HG02623 (cell line): ENCODE measurements at regions not wholly inside any gene's neighbourhood (a gene's known extent, or its start where the extent isn't known, plus 50 kb on each side); places are given as distances from the start of the nearest gene placed in this dataset.
"Not testable (repeated sequence)": the region's sequence is repeated elsewhere in the genome, so short reads cannot be mapped to it uniquely, and the experiment has no call there.

Experiments used
- ATAC-seq: cut with Tn5 transposase; IDR thresholded peaks from one replicate; pipeline ENCODE4 v1.9.1; 2021; ENCODE audit warnings: moderate library complexity; ENCODE audit not compliant: unreplicated experiment

DNA sequence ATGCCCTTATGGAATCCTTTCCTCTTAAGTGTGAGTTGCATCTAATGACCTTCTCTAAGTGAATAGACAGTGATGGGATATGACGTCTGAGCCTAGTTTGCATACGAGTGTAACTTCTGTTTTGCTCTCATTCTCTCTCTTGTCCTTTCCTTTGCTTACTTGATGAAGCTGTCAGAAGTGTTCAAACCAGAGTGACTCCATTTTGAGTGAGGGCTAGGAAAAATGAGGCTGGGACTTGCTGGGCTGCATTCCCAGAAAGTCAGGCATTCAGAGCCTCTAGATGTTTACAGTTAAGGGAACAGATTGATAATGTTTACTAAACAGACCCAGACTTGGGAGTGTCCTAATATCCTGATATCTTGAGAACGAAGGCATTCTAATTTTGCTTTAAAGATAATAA is 311.2 kb upstream of the SOX4 start:
- ATAC-seq = not testable (repeated sequence)

DNA sequence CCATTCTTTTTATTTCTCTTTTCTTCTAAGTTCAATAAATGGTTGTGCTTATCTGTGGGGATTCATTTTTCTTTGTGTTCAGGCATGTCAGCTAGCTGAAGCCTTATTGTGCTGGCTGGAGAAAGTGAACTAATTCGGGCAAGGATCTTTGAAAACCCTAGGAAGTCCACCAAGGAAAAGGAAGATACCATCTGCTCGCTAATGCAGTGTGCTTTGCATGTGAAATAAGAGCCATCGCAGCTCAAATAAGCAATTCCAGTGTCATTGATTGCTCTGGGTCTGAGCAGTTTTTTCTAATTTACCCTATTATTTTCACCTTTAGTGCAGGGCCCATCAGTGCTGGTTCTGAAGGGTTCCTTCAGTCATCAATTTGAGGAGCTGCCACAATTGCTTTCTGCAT is 309.4 kb upstream of the SOX4 start:
- ATAC-seq = no peak

DNA sequence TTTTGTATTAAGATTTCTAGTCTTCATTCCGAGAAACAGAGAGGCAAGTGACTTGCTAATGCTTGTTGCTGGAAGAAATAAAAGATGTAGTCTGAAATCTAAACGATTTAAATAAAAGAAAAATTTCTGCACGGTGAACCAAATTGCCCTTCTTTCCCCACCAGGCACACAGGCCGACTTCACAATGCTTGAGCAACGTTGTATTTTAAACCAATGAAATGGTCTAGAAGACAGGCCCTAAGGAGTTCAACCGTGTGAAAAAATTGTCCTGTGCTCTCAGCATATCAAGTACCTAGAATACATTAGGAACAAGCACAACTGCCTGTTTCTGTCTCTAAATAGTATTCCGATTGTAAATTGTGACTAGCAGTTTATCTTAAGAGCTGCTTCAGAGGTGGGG is 308.8 kb upstream of the SOX4 start:
- ATAC-seq = no peak

DNA sequence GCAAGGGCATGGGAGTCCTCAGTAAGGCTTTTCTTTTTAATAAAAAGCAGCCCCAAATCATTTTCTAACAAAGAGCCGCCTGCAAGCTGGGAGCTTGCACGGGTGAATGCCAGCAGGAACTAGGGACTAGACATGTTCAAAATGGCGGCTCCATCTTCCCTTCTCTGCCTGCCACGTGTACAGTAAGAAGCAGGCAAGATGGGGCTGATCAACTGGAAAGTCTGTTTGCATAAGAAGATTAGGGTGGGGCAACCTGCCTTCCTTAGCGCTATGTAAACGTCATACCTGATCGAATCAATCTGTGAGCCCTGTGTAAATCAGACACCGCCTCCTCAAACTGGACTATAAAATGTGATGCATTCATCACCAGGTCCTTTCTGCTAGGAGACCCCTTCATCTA is 299.4 kb upstream of the SOX4 start:
- ATAC-seq = no peak

DNA sequence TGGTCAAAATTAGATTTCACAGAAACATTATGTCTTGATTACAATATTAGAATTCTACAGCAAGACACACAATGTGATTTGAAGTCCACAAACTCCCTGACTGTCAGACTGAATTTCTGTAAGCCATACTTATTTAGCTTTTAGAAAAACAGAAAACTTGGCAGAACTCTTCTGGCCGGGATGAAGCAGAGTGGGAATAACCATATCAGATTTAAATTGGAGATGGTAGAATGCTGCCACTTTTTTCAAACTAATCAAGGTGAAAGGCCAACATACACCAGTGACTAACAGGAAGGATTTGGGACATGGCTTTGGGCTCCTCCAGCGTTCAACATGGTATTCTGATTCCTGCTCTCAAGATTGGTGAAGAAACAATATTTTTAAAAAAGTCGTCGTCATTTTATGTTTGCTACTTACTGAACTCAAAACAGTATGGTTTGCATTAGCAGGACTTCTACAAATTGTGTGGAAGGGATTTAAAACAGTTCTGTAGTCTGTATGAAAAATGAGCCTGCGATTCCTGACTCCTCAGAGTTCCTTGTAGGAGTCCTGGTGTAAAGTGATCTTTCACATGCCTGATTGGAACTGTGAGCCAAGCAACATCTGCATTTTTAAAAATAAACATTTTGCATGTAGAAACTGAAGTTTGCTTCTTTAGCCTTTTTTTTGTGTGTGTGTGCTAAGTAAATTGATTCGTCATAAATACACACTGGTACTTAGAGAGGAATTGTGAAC is 297.9 kb upstream of the SOX4 start:
- ATAC-seq = no peak

DNA sequence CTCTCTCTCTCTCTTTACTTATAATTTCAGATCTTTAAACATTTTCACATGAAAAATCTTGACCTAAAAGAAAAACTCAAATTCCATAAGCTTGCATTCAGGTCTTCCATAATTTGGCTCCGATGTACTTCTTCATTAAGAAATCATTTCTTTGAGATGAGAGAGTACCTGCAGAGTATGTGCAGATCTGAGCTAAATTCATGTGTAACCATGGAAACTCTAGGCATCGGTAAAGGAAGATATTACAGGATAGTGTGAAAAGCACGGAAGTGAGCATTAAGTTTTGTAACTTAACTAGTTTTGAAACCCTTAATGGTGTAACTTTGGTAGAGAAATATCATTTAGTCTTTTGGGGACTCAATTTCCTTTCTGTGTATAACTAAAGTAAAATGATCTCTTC is 295.9 kb upstream of the SOX4 start:
- no peak for ATAC-seq

DNA sequence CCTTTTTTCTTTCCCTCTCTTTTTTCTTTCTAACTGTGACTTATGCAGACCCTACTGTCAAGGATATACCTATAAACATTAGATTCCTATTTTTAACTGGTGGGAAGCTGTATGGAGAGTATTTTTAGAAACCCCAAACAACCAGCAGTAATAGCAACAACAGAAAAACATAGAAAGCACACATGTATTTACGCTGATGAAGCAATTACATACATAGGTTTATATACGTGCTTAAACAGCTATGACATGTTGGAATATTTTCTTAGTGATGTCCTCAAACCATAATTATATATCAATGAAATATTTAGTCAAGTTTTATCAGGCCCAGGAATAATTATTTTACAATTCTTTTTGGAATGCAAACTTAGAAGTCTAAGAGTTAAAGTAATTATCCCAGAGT is 294.3 kb upstream of the SOX4 start:
- no peak for ATAC-seq

DNA sequence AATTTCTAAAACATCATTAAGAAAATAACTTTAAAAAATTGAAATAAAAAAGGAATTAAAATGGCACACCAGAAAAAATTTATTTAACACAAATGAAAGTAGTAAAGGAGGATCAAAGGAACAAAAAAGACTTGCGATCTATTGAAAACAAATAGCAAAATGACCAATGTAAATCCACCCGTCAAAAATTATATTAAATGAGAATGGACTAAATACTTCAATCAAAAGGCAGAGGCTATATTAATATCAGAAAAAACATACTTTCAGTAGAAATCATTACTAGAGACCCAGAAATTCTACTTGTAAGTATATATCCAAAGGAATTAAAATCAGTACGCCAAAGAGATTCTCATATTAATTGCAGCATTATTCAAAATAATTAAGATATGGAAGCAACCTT is 293.1 kb upstream of the SOX4 start:
- no peak for ATAC-seq

DNA sequence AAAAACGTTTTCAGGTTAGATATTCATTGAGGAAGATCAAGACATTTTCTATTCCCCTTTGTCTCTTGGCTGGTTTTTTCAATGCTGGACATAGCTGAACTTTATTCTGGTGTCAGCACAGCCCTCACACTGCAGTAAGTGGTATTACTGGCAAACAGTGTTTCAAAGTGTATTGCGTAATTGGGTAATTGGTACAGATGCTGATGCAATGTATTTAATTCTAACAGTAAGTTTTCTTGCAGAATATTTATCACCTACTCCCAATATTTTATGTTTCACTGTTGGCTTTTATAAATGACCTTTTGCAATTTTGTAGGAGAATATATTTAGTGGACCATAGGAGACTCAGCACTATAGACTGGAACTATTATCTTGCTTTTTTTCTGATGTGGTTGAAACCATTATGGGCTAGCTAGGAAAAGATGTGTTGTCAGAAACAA is 287.6 kb upstream of the SOX4 start:
- no peak for ATAC-seq

DNA sequence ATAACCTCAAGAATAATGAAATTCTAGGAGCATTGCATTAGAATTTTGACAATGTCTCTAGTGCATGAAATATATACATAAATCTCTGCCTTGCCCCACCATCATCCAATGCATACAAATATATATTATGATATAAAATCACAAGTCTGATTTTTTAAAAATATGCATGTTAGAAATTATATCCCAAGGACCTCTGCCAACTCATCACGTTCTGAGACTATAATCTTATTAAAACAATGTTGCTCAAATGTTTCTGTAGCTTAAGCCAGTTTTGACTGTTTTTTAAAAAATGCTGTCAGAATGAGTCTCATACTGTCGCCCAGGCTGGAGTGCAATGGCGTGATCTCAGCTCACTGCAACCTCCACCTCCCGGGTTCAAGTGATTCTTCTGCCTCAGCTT is 287.0 kb upstream of the SOX4 start:
- ATAC-seq = no peak

DNA sequence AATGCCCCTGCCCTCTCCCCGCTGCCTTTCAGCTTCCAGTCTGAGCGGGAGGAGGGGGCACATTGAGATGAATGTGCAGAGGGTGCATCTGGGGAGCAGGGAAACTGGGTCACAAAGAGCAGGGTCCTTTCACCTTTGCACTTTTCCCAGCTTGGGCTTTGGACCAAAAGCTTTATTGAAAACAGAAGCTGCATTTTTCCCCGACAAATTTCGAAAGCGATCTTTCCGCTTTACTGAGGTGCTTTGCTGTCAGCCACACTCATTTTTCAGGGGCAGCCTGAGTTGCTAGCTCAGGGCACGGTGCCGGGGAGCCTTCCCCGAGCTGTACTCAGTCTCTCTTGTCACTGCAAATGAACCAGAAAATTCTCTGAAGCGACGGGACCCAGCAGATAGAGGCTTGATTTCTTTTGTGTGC is 283.7 kb upstream of the SOX4 start:
- ATAC-seq = no peak

DNA sequence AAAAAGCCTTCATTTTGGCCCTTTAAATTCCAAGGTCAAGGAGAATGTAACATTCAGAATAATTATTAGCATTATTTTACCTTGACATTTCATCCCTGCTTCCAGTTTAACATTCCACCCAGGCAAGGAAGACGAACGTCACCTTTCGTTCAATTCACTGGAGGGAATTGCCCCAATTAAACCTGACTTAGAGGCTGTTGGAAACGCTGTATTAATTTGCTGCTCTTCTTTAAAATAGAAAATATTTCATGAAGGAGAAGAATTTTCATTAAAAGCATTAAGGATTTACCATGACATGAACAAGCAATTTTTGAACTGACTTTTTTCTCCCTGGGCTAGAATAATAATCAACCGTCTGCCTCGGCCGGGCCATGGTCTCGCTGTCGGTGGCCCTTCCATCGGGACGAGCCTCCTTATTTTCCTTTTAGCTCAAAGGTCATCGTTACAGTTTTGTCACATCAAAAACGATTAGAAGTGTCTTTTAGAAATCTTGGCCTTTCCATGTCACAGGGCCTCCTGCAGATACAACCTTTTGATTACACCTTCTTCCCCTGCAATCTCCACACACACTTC is 282.9 kb upstream of the SOX4 start:
- ATAC-seq = no peak

DNA sequence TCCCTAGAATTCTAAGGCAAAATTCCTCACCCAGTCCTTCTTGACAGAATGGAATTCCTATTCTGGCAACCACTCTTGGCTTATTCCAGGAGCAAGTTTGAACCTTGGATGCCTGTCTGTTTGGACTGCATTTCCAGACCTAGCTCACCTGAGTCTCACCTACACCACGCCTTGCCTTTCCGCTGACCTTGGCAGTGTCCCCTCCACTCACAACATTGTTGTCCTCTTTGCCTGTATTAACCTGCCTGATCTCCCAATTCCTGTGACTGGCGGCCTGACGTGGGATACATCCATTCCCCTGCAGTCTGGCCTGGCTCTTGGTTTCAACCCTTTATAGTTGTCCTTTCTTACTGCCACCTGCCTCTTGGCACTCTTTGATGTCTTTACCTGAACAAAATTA is 281.4 kb upstream of the SOX4 start:
- ATAC-seq = no peak

DNA sequence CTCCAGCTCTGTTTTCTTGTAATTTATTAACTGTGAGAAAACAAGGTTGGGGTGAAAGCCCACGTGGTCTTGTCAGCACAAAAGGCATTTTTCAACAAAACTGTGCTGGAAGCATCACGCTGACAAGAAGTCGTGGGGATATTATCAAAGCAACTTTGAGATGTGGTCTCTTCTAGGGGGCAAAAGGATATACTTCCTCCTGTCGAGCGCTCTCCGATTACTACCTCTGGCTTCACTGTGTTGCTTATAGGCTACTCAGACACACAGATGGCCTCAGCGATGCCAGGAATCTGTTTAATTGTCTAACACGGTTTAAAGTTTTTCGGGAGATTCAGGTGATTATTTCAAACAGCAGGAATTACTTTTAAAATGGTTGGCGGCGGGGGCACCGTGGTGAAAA is 275.9 kb upstream of the SOX4 start:
- no peak for ATAC-seq

DNA sequence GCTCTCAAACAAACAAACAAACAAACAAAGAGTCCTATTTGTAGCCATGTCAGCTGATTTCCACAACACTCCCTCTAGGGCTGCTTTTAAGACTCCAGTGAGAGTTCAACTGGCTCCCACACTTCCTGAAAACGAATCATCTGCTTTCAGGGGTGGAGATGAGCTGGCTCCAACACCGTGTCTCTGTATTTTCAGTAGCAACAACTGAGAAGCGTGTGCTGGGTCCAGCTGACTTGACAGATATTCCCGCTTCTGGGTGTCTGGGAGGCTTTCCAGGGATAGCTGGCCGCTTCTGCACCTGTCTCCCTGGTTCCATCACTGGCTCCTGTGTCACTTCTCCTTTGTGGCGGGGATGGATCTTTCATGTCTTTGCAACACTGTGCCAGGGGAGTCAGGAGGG is 272.5 kb upstream of the SOX4 start:
- ATAC-seq = no peak

DNA sequence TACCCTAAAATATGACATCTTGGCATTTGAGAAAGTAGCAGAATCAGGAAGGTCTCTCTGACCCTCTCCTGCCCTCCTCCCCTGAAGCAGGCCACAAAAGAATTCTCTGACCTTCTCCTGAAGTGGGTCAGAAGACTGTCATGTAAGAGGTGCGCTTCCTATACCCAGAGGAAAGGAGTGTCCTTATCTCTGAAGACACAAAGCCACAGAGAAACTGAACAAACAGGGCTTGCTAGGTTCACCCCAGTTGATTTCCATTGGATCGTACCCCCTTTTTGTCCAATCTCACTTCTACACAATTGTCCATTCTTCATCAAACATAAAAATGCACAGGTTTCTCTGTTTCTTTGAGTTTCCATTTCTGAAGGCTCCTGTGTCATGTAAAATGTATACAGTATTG is 272.0 kb upstream of the SOX4 start:
- ATAC-seq = no peak

DNA sequence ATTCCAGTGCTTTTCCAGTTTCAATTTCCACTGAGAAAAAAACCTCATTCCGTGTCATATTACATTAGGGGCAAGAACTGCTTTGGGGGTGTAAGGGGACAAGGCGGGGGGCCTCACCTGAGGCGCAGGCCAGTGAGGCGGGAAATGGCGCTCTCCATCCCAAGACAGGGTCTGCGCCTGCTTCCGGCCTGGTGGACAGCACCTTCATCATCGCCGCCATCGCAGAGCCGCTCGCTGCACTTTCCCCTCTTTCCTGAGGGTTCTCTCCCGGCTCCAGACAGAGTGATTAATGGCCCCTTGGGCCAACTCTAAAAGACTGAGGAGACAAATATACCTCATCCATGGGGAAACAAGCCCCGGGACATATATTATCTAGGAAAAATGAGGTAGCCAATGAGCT is 270.0 kb upstream of the SOX4 start:
- ATAC-seq = no peak

DNA sequence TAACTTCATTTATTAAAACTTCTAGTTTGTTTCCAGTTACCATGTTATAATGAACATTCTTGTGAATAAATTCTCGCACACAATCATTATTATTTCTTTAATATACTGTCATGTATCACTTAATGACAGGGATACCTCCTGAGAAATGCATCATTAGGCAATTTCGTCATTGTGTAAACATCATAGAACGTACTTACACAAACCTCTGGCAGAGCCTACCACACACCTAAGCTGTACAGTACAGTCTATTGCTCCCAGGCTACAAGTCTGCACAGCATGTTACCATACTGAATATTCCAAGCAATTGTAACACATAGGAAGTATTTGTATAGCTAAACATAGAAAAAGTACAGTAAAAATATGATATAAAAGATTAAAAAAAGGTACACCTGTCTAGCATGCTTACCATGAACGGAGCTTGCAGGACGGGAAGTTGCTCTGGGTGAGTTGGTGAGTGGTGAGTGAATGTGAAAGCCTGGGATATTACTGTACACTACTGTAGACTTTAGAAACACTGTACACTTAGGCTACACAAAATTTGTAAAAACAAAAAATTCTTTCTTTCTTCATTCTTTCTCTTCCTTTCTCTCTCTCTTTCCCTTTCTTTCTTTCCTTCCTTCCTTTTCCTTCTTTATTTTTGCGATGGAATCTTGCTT is 268.2 kb upstream of the SOX4 start:
- no peak for ATAC-seq

DNA sequence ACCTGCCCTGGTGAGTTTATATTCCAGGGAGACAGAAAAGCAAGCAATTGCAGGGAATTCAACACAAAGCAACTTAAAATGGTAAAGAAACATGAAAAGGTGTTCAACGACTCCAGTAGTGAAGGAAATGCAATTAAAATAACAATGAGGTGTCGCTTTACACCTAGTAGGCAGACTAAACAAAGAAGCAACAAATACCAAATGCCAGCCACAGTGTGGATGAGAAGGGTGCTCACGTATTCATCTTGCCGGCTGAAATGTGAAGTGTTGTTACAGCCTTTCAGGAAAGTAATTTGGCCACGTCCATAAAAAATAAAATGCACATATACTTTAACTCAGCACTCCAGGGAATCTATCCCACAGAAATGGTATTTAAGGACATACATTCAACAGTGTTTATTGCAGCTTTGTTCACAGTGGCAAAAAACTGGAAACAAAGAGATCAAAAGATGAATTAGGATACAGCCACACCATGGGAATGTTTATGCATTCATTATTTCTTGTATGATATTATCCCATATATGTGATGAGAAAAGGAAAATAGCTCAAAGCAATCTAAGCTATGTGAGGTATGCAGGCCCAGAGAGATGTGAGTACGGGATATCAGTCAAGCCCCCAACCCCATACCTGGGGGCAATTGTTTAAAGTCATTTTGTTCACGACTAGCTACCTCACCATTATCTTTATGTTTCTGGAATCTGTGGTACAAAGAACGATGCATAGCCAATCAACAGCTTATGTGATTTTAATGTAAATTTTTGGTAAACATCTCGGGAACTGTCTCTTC is 266.0 kb upstream of the SOX4 start:
- ATAC-seq = no peak

DNA sequence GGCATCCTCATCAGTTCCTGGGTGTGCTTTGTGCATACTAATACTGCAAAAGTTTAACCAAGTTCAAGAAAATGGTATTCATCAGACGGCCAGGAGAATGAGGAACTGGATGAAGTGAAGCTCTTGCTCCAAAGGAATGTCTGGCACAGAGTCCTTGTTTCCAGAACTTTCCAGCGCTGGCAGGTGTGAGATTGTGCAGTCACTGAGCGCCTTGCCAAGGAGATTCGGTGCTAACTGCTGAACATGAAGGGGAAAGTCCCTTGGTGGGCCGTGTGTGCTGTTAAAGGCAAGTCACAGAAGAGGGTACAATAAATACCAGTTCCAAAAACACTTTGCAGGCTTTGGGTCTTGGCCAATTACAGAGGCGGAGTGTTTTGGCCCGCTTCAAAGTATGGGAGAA is 262.3 kb upstream of the SOX4 start:
- no peak for ATAC-seq

DNA sequence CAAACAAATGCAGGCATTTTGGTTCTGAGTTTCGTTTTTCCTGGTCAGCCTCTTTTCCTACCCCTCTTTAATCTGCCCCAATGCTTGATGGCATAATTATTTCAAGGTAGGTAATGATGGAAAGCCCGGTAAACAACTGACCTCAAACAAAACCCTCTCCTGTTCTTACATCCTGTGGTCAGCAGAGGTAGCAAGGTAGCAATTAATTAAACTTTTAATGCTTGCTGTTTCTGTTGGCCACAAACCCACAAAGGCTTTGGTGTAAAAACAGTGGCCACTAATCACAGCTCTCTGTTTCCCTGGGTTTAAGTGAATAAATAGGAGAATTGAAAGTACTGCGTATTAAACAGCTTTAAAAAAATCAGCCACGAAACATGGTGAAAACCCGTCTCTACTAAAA is 261.5 kb upstream of the SOX4 start:
- no peak for ATAC-seq

DNA sequence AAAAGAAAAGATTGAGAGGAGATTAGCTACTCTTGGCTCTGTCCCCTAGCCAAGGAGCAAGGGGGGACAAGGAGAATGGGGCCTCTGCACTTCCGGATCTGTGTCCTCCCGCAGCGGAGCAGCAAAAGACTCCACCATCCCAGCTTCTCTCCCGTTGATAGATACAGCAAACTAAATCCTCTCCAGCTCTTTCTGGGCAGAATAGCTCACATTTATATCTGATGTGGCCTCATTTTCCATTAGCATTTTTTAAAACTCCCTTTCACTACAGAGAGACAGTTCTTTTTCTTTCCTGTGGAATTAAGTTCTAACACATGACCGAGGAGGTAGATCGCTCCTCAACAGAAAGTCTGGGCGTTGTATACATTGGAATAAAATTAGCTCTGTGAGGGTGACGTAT is 260.9 kb upstream of the SOX4 start:
- ATAC-seq = no peak
